ENCODE measurements at regions not wholly inside any gene's neighbourhood (a gene's known extent, or its start where the extent isn't known, plus 50 kb on each side); places are given as distances from the start of the nearest gene placed in this dataset.

- TF ChIP-seq CTCF (IDR thresholded peaks at IDR 0.05) = no peak
- no peak for TF ChIP-seq POLR2AphosphoS5 (IDR thresholded peaks at IDR 0.05)
These were observed 232.8 kb upstream of the UBASH3B start for GRCh38 chr11:122422682-122423081.
